H9 (cell line): ENCODE measurements at regions not wholly inside any gene's neighbourhood (a gene's known extent, or its start where the extent isn't known, plus 50 kb on each side); places are given as distances from the start of the nearest gene placed in this dataset.

Experiments used
- DNase-seq: peaks from one replicate; pipeline ENCODE4 v3.0.0-alpha.2; 2017
- H2AFZ ChIP-seq: one replicate; pipeline ENCODE4 v1.6.1; 2013; ENCODE audit warnings: mild to moderate bottlenecking, low read length, control low read depth, moderate library complexity
- H2AK5ac ChIP-seq: 2 replicates; pipeline ENCODE4 v1.6.1; 2013; ENCODE audit warnings: low read length, control low read depth, mixed read lengths; ENCODE audit not compliant: insufficient read length
- H2BK120ac ChIP-seq: one replicate; pipeline ENCODE4 v1.6.1; 2013; ENCODE audit warnings: low read depth, mild to moderate bottlenecking, low read length, control low read depth, inconsistent platforms; ENCODE audit not compliant: poor library complexity, severe bottlenecking
- H2BK12ac ChIP-seq: 2 replicates; pipeline ENCODE4 v1.6.1; 2013; ENCODE audit warnings: low read length, control low read depth, mixed read lengths, low read depth; ENCODE audit not compliant: insufficient read length
- H2BK15ac ChIP-seq: 2 replicates; pipeline ENCODE4 v1.6.1; 2013; ENCODE audit warnings: low read depth, low read length, control low read depth
- H2BK20ac ChIP-seq: one replicate; pipeline ENCODE4 v1.6.1; 2013; ENCODE audit warnings: low read depth, mild to moderate bottlenecking, low read length, control low read depth, inconsistent platforms; ENCODE audit not compliant: poor library complexity, severe bottlenecking
- H2BK5ac ChIP-seq: 2 replicates; pipeline ENCODE4 v1.6.1; 2013; ENCODE audit warnings: low read length, control low read depth, mixed read lengths; ENCODE audit not compliant: insufficient read length
- H3K14ac ChIP-seq: 2 replicates; pipeline ENCODE4 v1.6.1; 2013; ENCODE audit warnings: low read length, control low read depth; ENCODE audit not compliant: insufficient read depth
- H3K18ac ChIP-seq: 2 replicates; pipeline ENCODE4 v1.6.1; 2013; ENCODE audit warnings: low read depth, mild to moderate bottlenecking, mixed read lengths, low read length, control low read depth; ENCODE audit not compliant: insufficient read length
- H3K23ac ChIP-seq: 2 replicates; pipeline ENCODE4 v1.6.1; 2013; ENCODE audit warnings: low read length, control low read depth, mixed read lengths, low read depth; ENCODE audit not compliant: insufficient read length
- H3K23me2 ChIP-seq: 2 replicates; pipeline ENCODE4 v1.6.1; 2013; ENCODE audit warnings: low read depth, mild to moderate bottlenecking, mixed read lengths, low read length, control low read depth; ENCODE audit not compliant: insufficient read length, poor library complexity, severe bottlenecking
- H3K27ac ChIP-seq: 2 replicates; pipeline ENCODE4 v1.5.1; 2013; ENCODE audit warnings: low read length, control low read depth, mixed read lengths, low read depth; ENCODE audit not compliant: insufficient read length
- H3K27me3 ChIP-seq: 2 replicates; pipeline ENCODE4 v1.6.1; 2013; ENCODE audit warnings: low read length, control low read depth, inconsistent platforms; ENCODE audit not compliant: insufficient read depth
- H3K4ac ChIP-seq: 2 replicates; pipeline ENCODE4 v1.6.1; 2013; ENCODE audit warnings: low read depth, mild to moderate bottlenecking, control low read depth, inconsistent platforms, low read length, moderate library complexity
- H3K4me1 ChIP-seq: 2 replicates; pipeline ENCODE4 v1.6.1; 2013; ENCODE audit warnings: low read length, control low read depth, inconsistent platforms; ENCODE audit not compliant: insufficient read depth
- H3K4me2 ChIP-seq: 2 replicates; pipeline ENCODE4 v1.6.1; 2013; ENCODE audit warnings: low read length, control low read depth, mixed read lengths; ENCODE audit not compliant: insufficient read length, insufficient read depth
- H3K56ac ChIP-seq: 2 replicates; pipeline ENCODE4 v1.6.1; 2013; ENCODE audit warnings: low read depth, mild to moderate bottlenecking, mixed read lengths, low read length, control low read depth; ENCODE audit not compliant: insufficient read length
- H3K79me1 ChIP-seq: 2 replicates; pipeline ENCODE4 v1.6.1; 2013; ENCODE audit warnings: low read depth, mild to moderate bottlenecking, moderate library complexity, low read length, control low read depth, inconsistent platforms; ENCODE audit not compliant: insufficient read depth, poor library complexity, severe bottlenecking
- H3K79me2 ChIP-seq: 2 replicates; pipeline ENCODE4 v1.6.1; 2013; ENCODE audit warnings: low read length, control low read depth, inconsistent platforms; ENCODE audit not compliant: insufficient read depth
- H3K9ac ChIP-seq: 2 replicates; pipeline ENCODE4 v1.6.1; 2013; ENCODE audit warnings: low read length, control low read depth, mixed read lengths; ENCODE audit not compliant: insufficient read length; ENCODE audit errors: extremely low read depth
- H3K9me3 ChIP-seq: one replicate; pipeline ENCODE4 v1.6.1; 2013; ENCODE audit warnings: low read depth, low read length, inconsistent platforms; ENCODE audit not compliant: control insufficient read depth
- H3T11ph ChIP-seq: one replicate; pipeline ENCODE4 v1.6.1; 2013; ENCODE audit warnings: mild to moderate bottlenecking, low read length, control low read depth, inconsistent platforms
- H4K20me1 ChIP-seq: one replicate; pipeline ENCODE4 v1.6.1; 2013; ENCODE audit not compliant: control insufficient read depth, insufficient read length, insufficient read depth
- H4K5ac ChIP-seq: 2 replicates; pipeline ENCODE4 v1.6.1; 2013; ENCODE audit warnings: low read depth, mild to moderate bottlenecking, mixed read lengths, low read length, control low read depth; ENCODE audit not compliant: insufficient read length
- H4K8ac ChIP-seq: replicated peaks from 2 replicates; pipeline ENCODE4 v1.6.1; 2013; ENCODE audit warnings: low read length, control low read depth, mixed read lengths, low read depth; ENCODE audit not compliant: insufficient read length
- H4K91ac ChIP-seq: 2 replicates; pipeline ENCODE4 v1.6.1; 2013; ENCODE audit warnings: low read depth, mild to moderate bottlenecking, moderate library complexity, mixed read lengths, low read length, control low read depth; ENCODE audit not compliant: insufficient read length
- H3K27ac Mint-ChIP-seq, 3 experiments: 2 replicates in 2 of 3; 3 replicates in 1 of 3; pipeline ENCODE4 v1.8.0; 2020 to 2021; ENCODE audit warnings: mixed read lengths in 3 of 3, mild to moderate bottlenecking in 1 of 3, moderate library complexity in 1 of 3
- H3K27me3 Mint-ChIP-seq: 2 replicates; pipeline ENCODE4 v1.8.0; 2021; ENCODE audit warnings: low read depth, mild to moderate bottlenecking, moderate library complexity, mixed read lengths
- H3K36me3 Mint-ChIP-seq, 3 experiments: 2 replicates in 2 of 3; 3 replicates in 1 of 3; pipeline ENCODE4 v1.8.0; 2020 to 2021; ENCODE audit warnings: low read depth in 3 of 3, mixed read lengths in 3 of 3; ENCODE audit not compliant: insufficient read depth in 1 of 3
- H3K4me1 Mint-ChIP-seq, 2 experiments: 2 replicates each; pipeline ENCODE4 v1.8.0; 2020; ENCODE audit warnings: mixed read lengths in 2 of 2
- H3K4me3 Mint-ChIP-seq, 2 experiments: 2 replicates in 1 of 2; 3 replicates in 1 of 2; pipeline ENCODE4 v1.8.0; 2020 to 2021; ENCODE audit warnings: mild to moderate bottlenecking in 2 of 2, mixed read lengths in 2 of 2, moderate library complexity in 1 of 2
- H3K9me3 Mint-ChIP-seq, 2 experiments: 2 replicates in 1 of 2; 3 replicates in 1 of 2; pipeline ENCODE4 v1.8.0; 2020; ENCODE audit warnings: mild to moderate bottlenecking in 2 of 2, mixed read lengths in 2 of 2, moderate library complexity in 1 of 2
- CTCF ChIP-seq: fragments of 200-600 bp; sonication (generic); conservative IDR thresholded peaks from 3 replicates; pipeline ENCODE4 v1.8.0; 2021; ENCODE audit warnings: antibody characterized with exemption, mild to moderate bottlenecking
- WGBS: extraction: QIAGEN DNeasy Blood & Tissue Kit; methylation state at CpG from one replicate; pipeline ENCODE4 v1.1.7; 2013; ENCODE audit warnings: missing lambda C conversion rate, low lambda C conversion rate, mixed read lengths; ENCODE audit not compliant: insufficient read length; ENCODE audit errors: extremely low coverage; 5-methylcytosine and 5-hydroxymethylcytosine counted together

- Histone ChIP-seq H2BK20ac (no peak overlapping the region), H2AK5ac (no peak overlapping the region), H3K27me3 (no peaks in the 10 kb centered on the region), H3T11ph (no peak overlapping the region), H3K18ac (no peak overlapping the region), H4K91ac (no peak overlapping the region), H3K9ac (no peak overlapping the region), H3K23me2 (no peaks in the 10 kb centered on the region), H4K8ac (no peak overlapping the region), H2BK120ac (no peak overlapping the region), H3K56ac (no peak overlapping the region), H3K27ac (no peak overlapping the region), H3K23ac (no peak overlapping the region), H4K5ac (no peak overlapping the region), H3K4me1 (no peaks in the 10 kb centered on the region), H2AFZ (no peak overlapping the region), H3K4ac (no peak overlapping the region), H3K9me3 (no peaks in the 10 kb centered on the region), H3K4me2 (no peak overlapping the region), H2BK15ac (no peak overlapping the region), H2BK5ac (no peak overlapping the region), H3K79me2 (no peaks in the 10 kb centered on the region), H3K14ac (no peak overlapping the region; the same call in 1 of the 2 replicates), H2BK12ac (no peak overlapping the region), H4K20me1 (peaks cover 2% of the 10 kb centered on the region), H3K79me1 (no peaks in the 10 kb centered on the region)
- Mint-ChIP-seq H3K4me1 (peaks cover 0 to 6% of the 10 kb centered on the region in 2 experiments; a peak in 2 of 4 replicates), H3K4me3 (no peak overlapping the region; a peak in 1 of 5 replicates), H3K9me3 (no peaks in the 10 kb centered on the region; a peak in 1 of 5 replicates), H3K36me3 (peaks cover 0 to 3% (median 0%) of the 10 kb centered on the region in 3 experiments; a peak in 1 of 7 replicates), H3K27me3 (no peaks in the 10 kb centered on the region), H3K27ac (peak overlapping the region in 2 of 3 experiments; percentile 53 to 96; a peak in 2 of 7 replicates)
- no peak for DNase-seq
- no peak for TF ChIP-seq CTCF
- no CpG with 5 or more reads among the region's 26 CpGs for WGBS
Observed at GRCh38 chr22:48639896-48640748, 1187.6 kb downstream of the BRD1 start.
